Adrenal gland (tissue), 5 donors: ENCODE measurements at regions not wholly inside any gene's neighbourhood (a gene's known extent, or its start where the extent isn't known, plus 50 kb on each side); places are given as distances from the start of the nearest gene placed in this dataset.

Experiments used
- POLR2A ChIP-seq, 2 donors: fragments of 450-650 bp; IDR thresholded peaks; one replicate each; pipeline ENCODE4 v1.6.1; 2017; ENCODE audit warnings: antibody characterized with exemption in 2 of 2, mild to moderate bottlenecking in 2 of 2, moderate library complexity in 1 of 2
- TF ChIP-seq, protein P1 (sequence below), 6 experiments: fragments of 450-650 bp in 4 of 6; fragments of 200-600 bp in 2 of 6; sonication (generic) in 1 of 6; IDR thresholded peaks; 1 replicate in 5 of 6; 2 replicates in 1 of 6; pipeline versions ENCODE4 v1.5.1 to v1.8.0; 2016 to 2021; ENCODE audit warnings: antibody characterized with exemption in 6 of 6, mild to moderate bottlenecking in 2 of 6, moderate library complexity in 1 of 6
- donor health status: DM: no; HTN: no; CAD: no.

- TF ChIP-seq, protein P1, sequence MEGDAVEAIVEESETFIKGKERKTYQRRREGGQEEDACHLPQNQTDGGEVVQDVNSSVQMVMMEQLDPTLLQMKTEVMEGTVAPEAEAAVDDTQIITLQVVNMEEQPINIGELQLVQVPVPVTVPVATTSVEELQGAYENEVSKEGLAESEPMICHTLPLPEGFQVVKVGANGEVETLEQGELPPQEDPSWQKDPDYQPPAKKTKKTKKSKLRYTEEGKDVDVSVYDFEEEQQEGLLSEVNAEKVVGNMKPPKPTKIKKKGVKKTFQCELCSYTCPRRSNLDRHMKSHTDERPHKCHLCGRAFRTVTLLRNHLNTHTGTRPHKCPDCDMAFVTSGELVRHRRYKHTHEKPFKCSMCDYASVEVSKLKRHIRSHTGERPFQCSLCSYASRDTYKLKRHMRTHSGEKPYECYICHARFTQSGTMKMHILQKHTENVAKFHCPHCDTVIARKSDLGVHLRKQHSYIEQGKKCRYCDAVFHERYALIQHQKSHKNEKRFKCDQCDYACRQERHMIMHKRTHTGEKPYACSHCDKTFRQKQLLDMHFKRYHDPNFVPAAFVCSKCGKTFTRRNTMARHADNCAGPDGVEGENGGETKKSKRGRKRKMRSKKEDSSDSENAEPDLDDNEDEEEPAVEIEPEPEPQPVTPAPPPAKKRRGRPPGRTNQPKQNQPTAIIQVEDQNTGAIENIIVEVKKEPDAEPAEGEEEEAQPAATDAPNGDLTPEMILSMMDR (IDR thresholded peaks at IDR 0.05): no peak
- TF ChIP-seq POLR2A (IDR thresholded peaks at IDR 0.05): no peak
Observed at GRCh38 chr5:135697959-135698345, 119.2 kb upstream of the CXCL14 start.
